ENCODE measurements at regions not wholly inside any gene's neighbourhood (a gene's known extent, or its start where the extent isn't known, plus 50 kb on each side); places are given as distances from the start of the nearest gene placed in this dataset.
"Not testable (repeated sequence)": the region's sequence is repeated elsewhere in the genome, so short reads cannot be mapped to it uniquely, and the experiment has no call there.

DNA sequence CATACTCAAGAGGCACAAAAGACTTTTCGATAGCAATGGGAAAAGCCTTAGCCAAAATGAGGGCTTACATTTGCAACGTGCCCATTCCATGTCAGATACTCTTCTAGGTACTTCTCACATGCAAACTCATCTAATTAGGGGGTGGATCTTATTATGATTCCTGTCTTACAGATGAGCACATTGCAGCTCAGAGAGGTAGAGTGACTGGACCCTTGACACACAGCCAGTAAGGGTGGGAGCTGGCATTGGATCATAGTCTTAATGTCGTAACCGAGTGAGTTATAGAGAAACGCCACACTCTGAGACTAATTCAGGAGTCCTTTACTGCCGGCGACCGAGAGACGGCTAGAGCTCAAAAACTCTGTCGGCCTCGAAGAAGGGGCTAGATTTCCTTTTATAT is 78.8 kb upstream of the GRIN2A start:
- TF ChIP-seq, protein P1, sequence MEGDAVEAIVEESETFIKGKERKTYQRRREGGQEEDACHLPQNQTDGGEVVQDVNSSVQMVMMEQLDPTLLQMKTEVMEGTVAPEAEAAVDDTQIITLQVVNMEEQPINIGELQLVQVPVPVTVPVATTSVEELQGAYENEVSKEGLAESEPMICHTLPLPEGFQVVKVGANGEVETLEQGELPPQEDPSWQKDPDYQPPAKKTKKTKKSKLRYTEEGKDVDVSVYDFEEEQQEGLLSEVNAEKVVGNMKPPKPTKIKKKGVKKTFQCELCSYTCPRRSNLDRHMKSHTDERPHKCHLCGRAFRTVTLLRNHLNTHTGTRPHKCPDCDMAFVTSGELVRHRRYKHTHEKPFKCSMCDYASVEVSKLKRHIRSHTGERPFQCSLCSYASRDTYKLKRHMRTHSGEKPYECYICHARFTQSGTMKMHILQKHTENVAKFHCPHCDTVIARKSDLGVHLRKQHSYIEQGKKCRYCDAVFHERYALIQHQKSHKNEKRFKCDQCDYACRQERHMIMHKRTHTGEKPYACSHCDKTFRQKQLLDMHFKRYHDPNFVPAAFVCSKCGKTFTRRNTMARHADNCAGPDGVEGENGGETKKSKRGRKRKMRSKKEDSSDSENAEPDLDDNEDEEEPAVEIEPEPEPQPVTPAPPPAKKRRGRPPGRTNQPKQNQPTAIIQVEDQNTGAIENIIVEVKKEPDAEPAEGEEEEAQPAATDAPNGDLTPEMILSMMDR (conservative IDR thresholded peaks at IDR 0.05; ENCODE audit: control insufficient read depth, insufficient read depth, low read depth, low read length), result no peak
- peak; percentile 22 for DNase-seq (ENCODE audit: low read depth)
- no peak overlapping the region for H3K4me3 ChIP-seq (ENCODE audit: control insufficient read depth, low read depth, low read length)

GRCh38 chr16:10261526-10261925 is 79.3 kb upstream of the GRIN2A start:
- DNase-seq (ENCODE audit: low read depth); H3K4me3 ChIP-seq (ENCODE audit: control insufficient read depth, low read depth, low read length): not testable (repeated sequence)

- no peak for DNase-seq (ENCODE audit: low read depth)
- TF ChIP-seq, protein P1 (conservative IDR thresholded peaks at IDR 0.05; ENCODE audit: control insufficient read depth, insufficient read depth, low read depth, low read length), result no peak
These were observed 80.3 kb upstream of the GRIN2A start for GRCh38 chr16:10262377-10263132.

GRCh38 chr16:10265770-10266615 is 83.8 kb upstream of the GRIN2A start:
- TF ChIP-seq, protein P1 (conservative IDR thresholded peaks at IDR 0.05; ENCODE audit: control insufficient read depth, insufficient read depth, low read depth, low read length), result no peak
- DNase-seq (ENCODE audit: low read depth), result no peak

More at GRCh38 chr16:10262377-10263132, 80.3 kb upstream of the GRIN2A start:
- no peak overlapping the region for H3K4me3 ChIP-seq (ENCODE audit: control insufficient read depth, low read depth, low read length)

DNA sequence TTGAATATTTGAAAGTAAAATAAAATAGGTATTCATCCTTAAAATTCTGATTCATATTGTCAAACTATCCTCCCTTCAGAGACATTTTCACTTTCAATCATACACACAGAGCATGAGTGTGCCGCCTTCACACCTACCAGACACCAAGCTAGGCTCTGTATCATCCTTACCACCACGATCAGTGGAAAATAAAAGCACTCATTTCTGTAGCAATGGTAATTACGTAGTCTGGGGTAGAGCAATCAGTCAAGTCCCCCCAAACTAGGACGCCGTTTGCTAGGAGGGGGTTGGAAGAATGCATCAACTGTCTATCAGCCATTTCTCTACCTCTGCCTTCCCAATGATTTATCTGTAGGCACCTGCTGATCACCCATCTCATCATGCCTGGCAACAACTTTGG is 84.6 kb upstream of the GRIN2A start:
- TF ChIP-seq, protein P1 (conservative IDR thresholded peaks at IDR 0.05; ENCODE audit: control insufficient read depth, insufficient read depth, low read depth, low read length), result no peak
- no peak overlapping the region for H3K4me3 ChIP-seq (ENCODE audit: control insufficient read depth, low read depth, low read length)
- DNase-seq (ENCODE audit: low read depth), result no peak

More at GRCh38 chr16:10265770-10266615, 83.8 kb upstream of the GRIN2A start:
- H3K4me3 ChIP-seq (ENCODE audit: control insufficient read depth, low read depth, low read length), result no peak overlapping the region

- TF ChIP-seq, protein P1 (conservative IDR thresholded peaks at IDR 0.05; ENCODE audit: control insufficient read depth, insufficient read depth, low read depth, low read length), result no peak
- DNase-seq (ENCODE audit: low read depth), result no peak
- no peak overlapping the region for H3K4me3 ChIP-seq (ENCODE audit: control insufficient read depth, low read depth, low read length)
These were observed 87.4 kb upstream of the GRIN2A start for GRCh38 chr16:10269632-10270031.

DNA sequence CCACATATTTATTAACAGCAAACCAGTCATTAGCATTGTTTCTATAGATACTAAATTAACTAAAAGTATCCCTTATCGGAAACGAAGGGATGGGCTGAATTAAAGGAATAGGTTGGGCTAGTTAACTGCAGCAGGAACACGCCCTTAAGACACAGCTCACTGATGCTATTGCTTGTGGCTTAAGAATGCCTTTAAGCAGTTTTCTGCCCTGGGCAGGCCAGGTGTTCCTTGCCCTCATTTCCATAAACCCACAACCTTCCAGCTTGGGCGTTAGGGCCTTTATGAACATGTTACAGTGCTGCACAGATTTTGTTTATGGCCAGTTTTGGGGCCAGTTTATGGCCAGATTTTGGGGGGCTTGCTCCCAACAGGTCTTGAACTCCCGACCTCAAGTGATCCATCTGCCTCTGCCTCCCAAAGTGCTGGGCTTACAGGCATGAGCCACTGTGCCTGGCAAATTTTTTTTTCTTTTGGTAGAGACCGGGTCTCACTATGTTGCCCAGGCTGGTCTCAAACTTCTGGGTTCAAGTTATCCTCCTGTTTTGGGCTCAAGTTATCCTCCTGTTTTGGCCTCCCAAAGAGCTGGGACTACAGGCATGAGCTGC is 90.1 kb upstream of the GRIN2A start:
- not testable (repeated sequence) for H3K4me3 ChIP-seq (ENCODE audit: control insufficient read depth, low read depth, low read length); DNase-seq (ENCODE audit: low read depth)

GRCh38 chr16:10275214-10275996 is 93.2 kb upstream of the GRIN2A start:
- not testable (repeated sequence) for H3K4me3 ChIP-seq (ENCODE audit: control insufficient read depth, low read depth, low read length); DNase-seq (ENCODE audit: low read depth)
